HepG2 (cell line): ENCODE measurements at regions not wholly inside any gene's neighbourhood (a gene's known extent, or its start where the extent isn't known, plus 50 kb on each side); places are given as distances from the start of the nearest gene placed in this dataset.

Experiments used
- ATAC-seq: fragments of 200-7000 bp; cut with Tn5 transposase; 3 replicates; pipeline ENCODE4 v1.9.1; 2020; ENCODE audit warnings: mild to moderate bottlenecking, moderate library complexity
- BruUV-seq: library from RNA; stranded (reverse); fragments of 400-500 nt; replicated peaks from 2 replicates; lab custom pipeline; 2021; lab: Mats Ljungman, UMichigan
- CTCF ChIA-PET: fragments of 300-600 bp; formaldehyde crosslinking; extraction: SDS; loops from one replicate; lab custom pipeline; 2021; ENCODE audit warnings: low total read pairs, inconsistent platforms, low intra/inter-chr PET ratio; lab: Yijun Ruan, JAX
- POLR2A ChIA-PET: fragments of 350-600 bp; sonication (Branson Sonifier 250); formaldehyde crosslinking; loops from one replicate; lab custom pipeline; 2020; ENCODE audit warnings: antibody characterized with exemption, inconsistent platforms; lab: Yijun Ruan, JAX
- DNase-seq: peaks from one replicate; pipeline ENCODE4 v3.0.0-alpha.2; 2015; ENCODE audit warnings: low spot score
- FAIRE-seq: peaks from 3 replicates; lab custom pipeline; 2011; peaks lifted over from hg19 to GRCh38; lab: Jason Lieb, UNC
- H2AFZ ChIP-seq: one replicate; pipeline ENCODE4 v1.6.1; 2011; ENCODE audit warnings: low read length, inconsistent platforms
- H3K27ac ChIP-seq: fragments of 300-600 bp; 3 replicates; pipeline ENCODE4 v1.8.0; 2011; ENCODE audit warnings: mixed run types, mild to moderate bottlenecking, mixed read lengths, low read length, inconsistent platforms; ENCODE audit not compliant: insufficient read depth; ENCODE audit errors: extremely low read length
- H3K27me3 ChIP-seq, 2 experiments: fragments of 200-600 bp in 1 of 2; 2 replicates in 1 of 2; 3 replicates in 1 of 2; pipeline versions ENCODE4 v1.6.0 to v1.8.0; 2011; ENCODE audit warnings: low read length in 2 of 2, mild to moderate bottlenecking in 2 of 2, moderate library complexity in 2 of 2, inconsistent platforms in 1 of 2; ENCODE audit not compliant: insufficient read depth in 2 of 2, control insufficient read depth in 1 of 2
- H3K36me3 ChIP-seq, 2 experiments: fragments of 200-600 bp in 1 of 2; replicated peaks in 1 of 2; 2 replicates in 1 of 2; 3 replicates in 1 of 2; pipeline versions ENCODE4 v1.5.1 to v1.8.0; 2011; ENCODE audit warnings: low read length in 2 of 2, inconsistent platforms in 1 of 2; ENCODE audit not compliant: insufficient read depth in 2 of 2, control insufficient read depth in 1 of 2
- H3K4me1 ChIP-seq: 2 replicates; pipeline ENCODE4 v1.5.1; 2012; ENCODE audit warnings: low read length, inconsistent platforms; ENCODE audit not compliant: insufficient read depth
- H3K4me2 ChIP-seq: 2 replicates; pipeline ENCODE4 v1.6.0; 2011; ENCODE audit warnings: low read depth, low read length, inconsistent platforms
- H3K4me3 ChIP-seq, 3 experiments: fragments of 200-600 bp in 1 of 3; sonication (generic), shearing (Covaris generic) in 1 of 3; replicated peaks in 1 of 3; 2 replicates each; pipeline ENCODE4 v1.5.1; 2011 to 2016; ENCODE audit warnings: low read length in 3 of 3, inconsistent platforms in 2 of 3, low read depth in 2 of 3, mild to moderate bottlenecking in 2 of 3, control low read depth in 1 of 3, mixed read lengths in 1 of 3; ENCODE audit not compliant: insufficient read depth in 1 of 3
- H3K79me2 ChIP-seq: one replicate; pipeline ENCODE4 v1.6.1; 2011; ENCODE audit warnings: low read length, inconsistent platforms; ENCODE audit not compliant: insufficient read depth
- H3K9ac ChIP-seq: 2 replicates; pipeline ENCODE4 v1.6.0; 2011; ENCODE audit warnings: mild to moderate bottlenecking, low read depth, low read length, inconsistent platforms; ENCODE audit not compliant: insufficient read depth
- H3K9me3 ChIP-seq: 2 replicates; pipeline ENCODE4 v1.5.1; 2012; ENCODE audit warnings: mild to moderate bottlenecking, low read length
- H4K20me1 ChIP-seq: 2 replicates; pipeline ENCODE4 v1.6.0; 2011; ENCODE audit warnings: inconsistent platforms, mild to moderate bottlenecking, low read length, moderate library complexity; ENCODE audit not compliant: insufficient read depth
- MAFF ChIP-seq: IDR thresholded peaks from 2 replicates; pipeline ENCODE4 v1.6.1; 2011; ENCODE audit warnings: low read depth, low read length, improper control_type of control experiment
- MAFK ChIP-seq, 2 experiments: IDR thresholded peaks in 1 of 2; conservative IDR thresholded peaks in 1 of 2; 2 replicates each; pipeline ENCODE4 v1.6.1; 2011; ENCODE audit warnings: improper control_type of control experiment in 2 of 2, low read length in 2 of 2
- REST ChIP-seq, 2 experiments: IDR thresholded peaks; 2 replicates each; pipeline ENCODE4 v1.6.1; 2011 to 2012; ENCODE audit warnings: low read length in 2 of 2, borderline replicate concordance in 1 of 2, low read depth in 1 of 2, mild to moderate bottlenecking in 1 of 2, moderate library complexity in 1 of 2
- TAF1 ChIP-seq: sonication (generic); formaldehyde crosslinking; IDR thresholded peaks from 2 replicates; pipeline ENCODE4 v1.4.0; 2020; ENCODE audit warnings: missing genetic modification reagents
- TMF1 ChIP-seq: sonication (generic); formaldehyde crosslinking; IDR thresholded peaks from 2 replicates; pipeline ENCODE4 v1.8.1; 2022; ENCODE audit warnings: low read depth, missing genetic modification reagents
- XBP1 ChIP-seq: sonication (generic); formaldehyde crosslinking; IDR thresholded peaks from 2 replicates; pipeline ENCODE4 v1.5.0; 2020; ENCODE audit warnings: missing genetic modification reagents
- ZNF704 ChIP-seq: sonication (generic); formaldehyde crosslinking; IDR thresholded peaks from 2 replicates; pipeline ENCODE4 v1.8.1; 2023; ENCODE audit warnings: mild to moderate bottlenecking, inconsistent platforms, moderate library complexity, missing genetic modification reagents, borderline replicate concordance
- WGBS: methylation state at CpG from one replicate; pipeline ENCODE4 v1.1.6; 2017; ENCODE audit warnings: low lambda C conversion rate; 5-methylcytosine and 5-hydroxymethylcytosine counted together
- in situ Hi-C: cut with HindIII; loops from 2 replicates; pipeline ENCODE4 v1.10.0; 2017; ENCODE audit warnings: low pct_unique_long_range_greater_than_20kb; ENCODE audit not compliant: extremely low pct_ligation_motif_present
- intact Hi-C: fragments of 100-400 bp; cut with micrococcal nuclease; formaldehyde crosslinking; loops from one replicate; pipeline ENCODE4 v1.10.0; 2022; ENCODE audit not compliant: unreplicated experiment

- POLR2A ChIA-PET = no interaction called here
- no peaks in the 10 kb centered on the region for H4K20me1 ChIP-seq
- intact Hi-C loops (no loop called here), in situ Hi-C loops (no loop called here)
- CTCF ChIA-PET = no interaction called here
- H3K4me1 ChIP-seq = no peaks in the 10 kb centered on the region
- TF ChIP-seq ZNF704 (CRISPR knock-in tag) (no peak), REST (IDR thresholded peaks at IDR 0.05; ENCODE audit: borderline replicate concordance in 1 of 2, low read depth in 1 of 2, low read length in 2 of 2) (peak in 1 of 2 experiments; percentile 72; a peak in 3 of 4 replicates), TAF1 (CRISPR knock-in tag) (no peak), MAFK (conservative IDR thresholded peaks at IDR 0.05 in 1 of 2, IDR thresholded peaks at IDR 0.05 in 1 of 2; ENCODE audit: low read length in 2 of 2) (peak; percentile 79 to 91), MAFF (peak; percentile 84), TMF1 (no peak), XBP1 (CRISPR knock-in tag) (no peak)
- DNase-seq = no peak
- BruUV-seq = no TSS peak
- H3K9ac ChIP-seq = no peak overlapping the region
- no peak overlapping the region for H2AFZ ChIP-seq
- H3K27ac ChIP-seq = no peak overlapping the region
- no peaks in the 10 kb centered on the region for H3K9me3 ChIP-seq
- H3K27me3 ChIP-seq = no peaks in the 10 kb centered on the region
- no peak for FAIRE-seq
- 0% methylated on average over 2 of the region's 2 CpGs for WGBS
- H3K4me2 ChIP-seq = no peak overlapping the region
- H3K4me3 ChIP-seq = no peak overlapping the region
- no peak for ATAC-seq
- H3K79me2 ChIP-seq = no peaks in the 10 kb centered on the region
- H3K36me3 ChIP-seq = no peaks in the 10 kb centered on the region
Observed at GRCh38 chr4:102137217-102137616, 208.1 kb downstream of the SLC39A8 start.
